ENCODE measurements at regions not wholly inside any gene's neighbourhood (a gene's known extent, or its start where the extent isn't known, plus 50 kb on each side); places are given as distances from the start of the nearest gene placed in this dataset.

GRCh38 chr6:47381036-47381435 lies 71.3 kb upstream of the TNFRSF21 start:
- no peaks in the 10 kb centered on the region for H3K4me1 Mint-ChIP-seq
- no peak overlapping the region for H3K4me3 Mint-ChIP-seq

GRCh38 chr6:47383360-47383759 lies 73.7 kb upstream of the TNFRSF21 start:
- Histone ChIP-seq H3K9me3 (ENCODE audit: control insufficient read depth, low read length) (peaks cover 3% of the 10 kb centered on the region), H3K9ac (ENCODE audit: extremely low read depth, low read length, poor library complexity, severe bottlenecking) (no peak overlapping the region), H3K27ac (ENCODE audit: low read depth, low read length) (no peak overlapping the region), H3K36me3 (ENCODE audit: control insufficient read depth, insufficient read depth, low read length) (no peaks in the 10 kb centered on the region), H3K4me3 (ENCODE audit: low read length) (no peak overlapping the region), H3K4me1 (ENCODE audit: control insufficient read depth, insufficient read depth, low read length) (no peaks in the 10 kb centered on the region), H3K27me3 (ENCODE audit: control insufficient read depth, insufficient read depth, low read length, poor library complexity, severe bottlenecking) (no peaks in the 10 kb centered on the region)
- no peak for TF ChIP-seq CTCF (conservative IDR thresholded peaks at IDR 0.05)
- 96 to 100% methylated on average over 1 of the region's 1 CpG for WGBS, 2 experiments (ENCODE audit: insufficient coverage in 1 of 2, insufficient read length in 1 of 2)
- Mint-ChIP-seq H3K27me3 (ENCODE audit: insufficient read depth) (no peaks in the 10 kb centered on the region), H3K9me3 (peaks cover 15% of the 10 kb centered on the region), H3K27ac (no peak overlapping the region), H3K4me3 (no peak overlapping the region), H3K4me1 (no peaks in the 10 kb centered on the region), H3K36me3 (ENCODE audit: low read depth) (no peaks in the 10 kb centered on the region)
- DNase-seq = no peak

More at GRCh38 chr6:47381036-47381435, 71.3 kb upstream of the TNFRSF21 start:
- no peak overlapping the region for H3K27ac ChIP-seq (ENCODE audit: low read depth, low read length)
- peaks cover 3% of the 10 kb centered on the region for H3K9me3 ChIP-seq (ENCODE audit: control insufficient read depth, low read length)
- Mint-ChIP-seq H3K9me3 (peaks cover 15% of the 10 kb centered on the region), H3K27me3 (ENCODE audit: insufficient read depth) (no peaks in the 10 kb centered on the region), H3K36me3 (ENCODE audit: low read depth) (no peaks in the 10 kb centered on the region), H3K27ac (no peak overlapping the region)
- no peak overlapping the region for H3K9ac ChIP-seq (ENCODE audit: extremely low read depth, low read length, poor library complexity, severe bottlenecking)
- WGBS, 2 experiments (ENCODE audit: insufficient coverage in 1 of 2, insufficient read length in 1 of 2) = 94 to 96% methylated on average over 2 of the region's 2 CpGs
- no peaks in the 10 kb centered on the region for H3K27me3 ChIP-seq (ENCODE audit: control insufficient read depth, insufficient read depth, low read length, poor library complexity, severe bottlenecking)
- H3K36me3 ChIP-seq (ENCODE audit: control insufficient read depth, insufficient read depth, low read length) = no peaks in the 10 kb centered on the region
- H3K4me1 ChIP-seq (ENCODE audit: control insufficient read depth, insufficient read depth, low read length) = no peaks in the 10 kb centered on the region
- DNase-seq = no peak
- H3K4me3 ChIP-seq (ENCODE audit: low read length) = no peak overlapping the region
- TF ChIP-seq CTCF (conservative IDR thresholded peaks at IDR 0.05) = no peak

- H3K27me3 ChIP-seq (ENCODE audit: control insufficient read depth, insufficient read depth, low read length, poor library complexity, severe bottlenecking) = no peaks in the 10 kb centered on the region
- peaks cover 4% of the 10 kb centered on the region for H3K4me1 Mint-ChIP-seq
- no peak for TF ChIP-seq CTCF (conservative IDR thresholded peaks at IDR 0.05)
- no peaks in the 10 kb centered on the region for H3K4me1 ChIP-seq (ENCODE audit: control insufficient read depth, insufficient read depth, low read length)
- H3K27ac Mint-ChIP-seq = no peak overlapping the region
- H3K9me3 ChIP-seq (ENCODE audit: control insufficient read depth, low read length) = no peaks in the 10 kb centered on the region
- no peaks in the 10 kb centered on the region for H3K27me3 Mint-ChIP-seq (ENCODE audit: insufficient read depth)
- H3K4me3 ChIP-seq (ENCODE audit: low read length) = no peak overlapping the region
- no peak overlapping the region for H3K4me3 Mint-ChIP-seq
- DNase-seq = no peak
- no peak overlapping the region for H3K9ac ChIP-seq (ENCODE audit: extremely low read depth, low read length, poor library complexity, severe bottlenecking)
- H3K9me3 Mint-ChIP-seq = no peaks in the 10 kb centered on the region
- no peak overlapping the region for H3K27ac ChIP-seq (ENCODE audit: low read depth, low read length)
- no peaks in the 10 kb centered on the region for H3K36me3 Mint-ChIP-seq (ENCODE audit: low read depth)
- no peaks in the 10 kb centered on the region for H3K36me3 ChIP-seq (ENCODE audit: control insufficient read depth, insufficient read depth, low read length)
Observed at GRCh38 chr6:47391675-47392074, 82.0 kb upstream of the TNFRSF21 start.
